HG03457 (cell line): ENCODE measurements at regions not wholly inside any gene's neighbourhood (a gene's known extent, or its start where the extent isn't known, plus 50 kb on each side); places are given as distances from the start of the nearest gene placed in this dataset.

Source experiments
- ATAC-seq: cut with Tn5 transposase; IDR thresholded peaks from one replicate; pipeline ENCODE4 v1.9.1; 2021; ENCODE audit warnings: moderate number of reproducible peaks; ENCODE audit not compliant: unreplicated experiment

DNA sequence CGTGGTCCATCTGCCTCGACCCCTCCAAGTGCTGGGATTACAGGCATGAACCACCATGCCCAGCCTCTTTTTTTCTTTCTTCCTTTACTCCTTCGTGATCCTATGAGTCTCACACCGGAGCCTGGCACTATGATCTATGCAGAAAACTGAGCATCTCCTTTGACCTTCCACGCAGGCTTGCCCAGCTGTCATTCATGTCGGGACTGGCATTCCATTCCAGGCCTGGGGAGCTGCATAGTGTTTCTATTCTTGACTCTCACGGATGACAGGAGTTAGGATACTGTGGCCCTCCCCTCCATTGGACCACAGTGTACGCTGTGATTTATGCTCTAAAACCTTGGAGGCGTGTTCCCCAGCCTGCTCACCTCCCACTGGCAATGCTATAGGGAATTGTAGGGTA lies 611.8 kb downstream of the BRD1 start:
- ATAC-seq, result no peak

DNA sequence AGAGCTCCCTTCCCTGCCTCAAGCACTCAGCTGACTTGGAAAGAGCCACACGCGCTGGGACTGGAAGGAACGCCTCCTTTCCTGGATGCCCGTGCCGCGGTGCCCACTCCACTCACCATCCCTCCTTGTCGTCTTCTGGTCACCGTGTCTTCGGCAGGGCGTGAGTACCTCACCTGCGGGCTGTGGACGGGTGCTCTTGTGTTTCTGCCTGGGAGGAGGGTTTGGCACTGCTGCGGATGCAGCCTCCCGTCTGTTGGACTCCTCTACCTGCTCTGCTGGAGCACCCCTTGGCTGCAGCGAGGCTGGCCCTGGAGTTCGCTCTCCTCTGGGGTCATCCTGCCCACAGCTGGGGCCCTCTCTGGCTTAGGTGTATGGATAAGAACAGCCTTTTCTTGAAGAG lies 612.7 kb downstream of the BRD1 start:
- ATAC-seq, result no peak

DNA sequence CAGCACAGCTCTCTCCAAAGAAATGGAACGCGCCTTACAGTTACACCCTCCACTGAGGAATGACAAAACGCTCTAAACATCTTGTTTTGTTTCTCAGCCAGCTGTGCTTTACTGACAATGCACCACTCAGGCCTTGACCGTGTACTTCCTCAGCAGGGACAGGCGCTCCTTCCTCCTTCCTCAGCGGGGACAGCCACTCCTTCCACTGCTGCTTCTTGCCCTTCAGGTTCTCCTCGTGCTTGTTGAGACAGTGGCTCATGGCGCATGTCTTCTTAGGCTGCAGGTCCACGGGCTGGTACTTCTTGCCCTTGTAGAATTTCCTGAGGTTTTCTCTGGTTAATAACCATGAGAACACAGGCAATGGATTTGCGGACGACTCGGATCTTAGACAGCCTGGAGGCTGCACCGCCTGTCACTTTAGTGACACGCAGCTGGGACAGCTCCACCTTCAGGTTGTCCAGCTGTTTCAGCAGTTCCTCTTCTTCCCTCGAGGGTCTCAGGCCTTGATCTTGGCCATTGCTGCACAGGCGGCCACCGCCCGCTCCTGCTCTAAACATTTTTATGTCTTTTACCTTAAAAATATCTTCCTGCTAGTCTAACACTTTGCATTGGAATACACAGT lies 613.8 kb downstream of the BRD1 start:
- ATAC-seq, result no peak

DNA sequence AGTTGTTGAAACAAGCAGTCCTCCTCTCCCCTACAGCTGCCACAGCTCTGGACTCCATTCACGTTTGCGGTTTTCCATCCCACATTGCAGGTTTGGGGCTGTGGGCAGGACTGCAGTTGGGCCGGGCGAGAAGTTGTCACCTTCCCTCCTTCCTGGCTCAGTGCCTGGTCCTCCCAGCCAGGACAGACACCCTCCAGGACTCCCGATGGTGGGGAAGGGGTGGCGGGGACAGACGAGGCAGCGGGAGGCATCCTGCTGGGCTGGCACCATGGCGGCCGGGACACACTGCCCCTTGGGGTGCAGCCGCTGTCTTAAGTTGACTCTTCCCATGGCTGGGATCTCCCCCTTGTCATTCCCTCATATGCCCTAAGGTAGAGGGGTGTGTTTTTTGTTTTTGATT lies 615.2 kb downstream of the BRD1 start:
- no peak for ATAC-seq

- no peak for ATAC-seq
Measured at GRCh38 chr22:49212002-49212401, 615.7 kb downstream of the BRD1 start.

DNA sequence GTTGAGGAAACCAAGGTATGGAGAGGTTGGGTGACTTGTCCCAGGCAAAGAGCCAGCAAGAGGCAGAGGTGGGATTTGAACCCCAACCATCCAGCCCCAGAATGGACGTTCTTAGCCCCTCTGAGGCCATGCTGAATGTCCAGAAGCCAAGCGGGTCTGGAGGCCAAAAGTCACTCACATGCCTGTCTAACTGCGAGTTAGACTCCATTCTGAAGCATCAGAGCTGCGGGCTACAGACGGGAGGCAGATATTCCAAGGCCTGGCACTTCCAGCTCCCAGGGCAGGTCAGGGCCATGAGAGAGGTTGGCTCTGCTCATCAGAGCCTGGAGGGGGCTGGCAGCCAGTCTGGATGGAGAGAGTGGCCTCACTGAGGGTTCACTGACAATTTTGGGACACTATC lies 616.5 kb downstream of the BRD1 start:
- no peak for ATAC-seq

DNA sequence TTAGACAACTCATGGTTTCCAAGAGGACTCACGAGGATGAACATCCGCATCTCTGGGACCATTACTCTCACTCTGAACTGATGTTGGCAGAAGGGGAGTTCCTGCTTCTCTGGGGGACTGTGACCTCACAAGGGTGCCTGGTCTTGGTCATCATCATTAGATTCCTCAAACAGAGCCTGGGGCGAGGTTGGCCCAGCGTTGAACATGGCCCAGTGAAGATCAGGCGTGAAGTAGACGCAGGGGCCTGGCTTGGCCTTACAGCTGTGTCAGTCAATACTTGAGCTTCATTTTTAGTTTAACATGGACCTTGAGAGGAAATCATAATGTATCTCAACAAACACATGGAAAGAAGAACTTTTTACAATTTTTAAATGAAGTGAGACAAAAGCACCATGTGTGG lies 617.1 kb downstream of the BRD1 start:
- no peak for ATAC-seq

- ATAC-seq, result no peak
Measured at GRCh38 chr22:49209452-49210195, 618.0 kb downstream of the BRD1 start.

DNA sequence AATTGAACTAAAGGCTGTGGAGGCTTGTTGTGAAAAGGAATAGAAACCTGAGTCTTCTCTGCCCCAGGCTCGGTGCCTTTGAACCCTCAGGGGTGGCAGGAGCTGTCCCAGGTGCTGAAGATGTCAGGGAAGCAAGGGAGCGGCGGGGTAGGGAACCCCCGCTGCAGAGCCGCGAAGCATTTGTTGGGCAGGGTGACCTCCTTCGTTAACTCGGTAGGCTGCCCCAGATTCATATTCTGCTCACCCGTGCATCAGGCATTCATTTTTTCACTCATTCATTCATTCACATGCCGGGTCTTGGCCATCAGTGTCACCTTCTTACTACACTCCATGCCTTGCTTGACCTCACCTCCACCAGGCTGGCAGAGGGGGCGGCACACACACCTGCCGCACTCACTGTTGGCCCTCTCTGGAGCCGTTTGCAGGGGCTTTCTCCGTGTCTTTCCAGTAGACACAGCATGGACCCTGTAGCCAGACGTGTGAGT lies 618.9 kb downstream of the BRD1 start:
- no peak for ATAC-seq

GRCh38 chr22:49208004-49208402 lies 619.7 kb downstream of the BRD1 start:
- ATAC-seq, result no peak

- ATAC-seq, result no peak
Measured at GRCh38 chr22:49207008-49208003, 620.4 kb downstream of the BRD1 start.

GRCh38 chr22:49206281-49206680 lies 621.4 kb downstream of the BRD1 start:
- no peak for ATAC-seq

GRCh38 chr22:49205483-49205800 lies 622.2 kb downstream of the BRD1 start:
- ATAC-seq, result no peak

DNA sequence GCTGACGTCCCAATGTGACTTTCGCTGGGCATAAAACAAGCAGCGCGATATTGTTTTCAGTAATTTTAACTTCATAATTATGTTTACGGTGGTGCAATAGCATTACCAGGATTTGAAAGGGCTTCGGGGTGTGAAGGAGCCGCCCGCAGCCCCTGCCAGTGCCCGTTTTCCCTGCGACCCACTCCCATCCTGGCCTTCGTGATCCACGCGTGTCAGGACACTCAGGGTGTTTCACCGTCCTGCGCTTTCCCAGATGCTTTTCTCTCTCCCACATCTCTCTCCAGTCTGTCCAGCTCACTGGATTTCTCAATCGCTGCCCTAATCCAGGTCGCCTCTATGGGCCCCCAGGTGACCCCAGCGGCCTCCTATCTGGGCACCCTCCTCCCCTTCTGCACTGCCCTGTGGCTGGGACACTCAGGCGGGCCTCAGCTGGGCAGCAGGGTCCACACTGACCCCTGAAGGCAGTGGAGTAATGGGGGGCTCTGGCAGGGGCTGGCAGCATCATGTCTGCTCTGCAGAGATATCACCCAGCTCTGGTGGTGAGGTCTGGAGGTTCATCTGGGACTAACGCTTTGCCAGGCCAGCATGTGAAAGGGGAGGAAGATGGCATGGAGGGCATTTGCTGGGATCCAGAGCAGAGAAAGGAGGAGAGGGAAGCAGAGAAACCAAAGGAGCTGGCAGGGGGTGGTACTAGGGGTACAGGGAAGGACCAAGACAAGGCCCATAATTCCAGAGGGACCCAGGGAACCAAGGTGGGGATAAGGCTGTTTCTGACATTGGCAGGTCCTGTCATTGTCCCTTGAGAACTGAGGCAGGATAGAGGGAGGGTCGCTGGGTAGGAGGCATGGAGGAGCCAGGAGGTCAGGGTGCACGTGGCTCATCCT lies 622.8 kb downstream of the BRD1 start:
- ATAC-seq, result no peak

DNA sequence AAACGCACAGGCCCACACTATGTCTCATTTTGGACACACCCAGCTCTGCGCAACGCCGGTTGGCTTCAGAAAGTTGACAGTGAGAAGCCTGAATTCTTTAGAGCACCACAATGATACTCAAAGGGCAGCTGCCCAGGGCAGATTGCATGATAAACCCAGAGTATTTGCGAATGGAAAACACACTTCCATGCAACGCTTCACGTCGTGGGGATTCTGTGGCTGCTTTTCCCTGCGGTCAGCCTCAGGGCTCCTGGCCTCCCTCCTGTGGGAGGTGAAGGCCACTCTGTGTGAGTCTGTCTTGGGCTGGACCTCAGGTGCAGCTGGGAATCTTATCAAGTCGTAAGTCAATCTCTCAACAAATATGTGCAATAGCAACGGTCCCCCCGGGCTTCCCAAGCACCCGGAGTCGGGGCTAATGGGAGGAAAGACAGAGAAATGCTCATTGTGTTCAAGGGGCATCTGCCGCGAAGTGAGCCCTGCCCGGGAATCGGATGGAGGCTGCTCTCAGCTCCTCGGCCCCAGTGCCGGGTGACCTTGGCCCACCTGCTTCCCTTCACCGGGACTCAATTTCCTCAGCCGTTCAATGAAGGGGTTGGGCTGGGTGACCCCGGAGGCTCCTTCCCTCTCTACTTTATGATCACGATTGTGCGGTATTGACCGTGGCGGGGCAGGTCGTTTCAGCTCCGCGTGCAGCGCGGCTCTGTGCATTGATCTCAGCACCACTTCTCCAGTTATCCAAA lies 623.6 kb downstream of the BRD1 start:
- ATAC-seq, result no peak

GRCh38 chr22:49203091-49203858 lies 624.4 kb downstream of the BRD1 start:
- no peak for ATAC-seq

- no peak for ATAC-seq
Measured at GRCh38 chr22:49202226-49202625, 625.4 kb downstream of the BRD1 start.

DNA sequence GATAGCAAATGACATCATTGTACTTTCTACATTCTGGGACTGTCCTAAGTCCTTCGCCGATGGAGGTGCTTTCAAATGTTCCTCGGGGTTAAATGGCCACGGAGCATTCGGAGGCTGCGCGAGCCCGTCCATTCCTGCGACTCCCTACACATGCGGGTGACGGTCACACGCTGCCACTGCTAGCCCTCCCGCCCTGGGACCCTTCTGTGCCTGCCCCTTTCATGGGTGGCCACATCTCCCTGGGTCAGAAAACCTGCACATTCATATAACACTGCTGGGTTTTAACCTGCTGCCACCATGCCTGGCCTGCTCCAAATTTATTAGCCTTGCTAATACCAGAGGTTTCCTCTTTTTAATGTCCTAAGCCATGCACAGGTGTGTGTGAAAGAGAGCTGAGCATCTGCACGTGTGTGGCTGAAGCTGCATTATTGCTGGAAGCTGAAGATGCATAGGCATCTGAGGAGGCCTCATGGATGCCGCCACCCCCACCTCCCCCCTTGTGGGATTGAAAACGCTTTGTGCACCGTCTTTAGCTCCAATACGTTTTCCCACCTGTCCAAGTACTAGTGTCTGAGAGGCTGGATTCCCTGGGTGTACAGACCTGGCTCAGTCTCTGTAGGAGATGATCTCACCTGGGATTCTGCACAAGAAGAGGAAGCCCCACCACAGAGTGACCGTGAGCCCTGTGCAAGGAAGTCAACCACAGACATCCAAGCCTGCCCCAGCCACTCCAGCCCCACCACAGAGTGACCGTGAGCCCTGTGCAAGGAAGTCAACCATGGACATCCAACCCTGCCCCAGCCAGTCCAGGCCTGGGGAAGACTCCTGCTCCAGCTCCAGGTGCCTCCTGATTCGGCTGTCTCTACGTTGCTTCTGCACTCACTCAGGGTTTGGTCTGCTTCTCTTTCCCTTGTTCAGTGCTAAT lies 626.4 kb downstream of the BRD1 start:
- no peak for ATAC-seq
